Suprapubic skin (tissue), 3 donors: ENCODE measurements at regions not wholly inside any gene's neighbourhood (a gene's known extent, or its start where the extent isn't known, plus 50 kb on each side); places are given as distances from the start of the nearest gene placed in this dataset.

Source experiments
- POLR2A ChIP-seq, 2 donors: fragments of 450-650 bp; IDR thresholded peaks; one replicate each; pipeline ENCODE4 v1.6.1; 2017; ENCODE audit warnings: antibody characterized with exemption in 2 of 2, mild to moderate bottlenecking in 2 of 2, moderate library complexity in 2 of 2
- TF ChIP-seq, protein P1 (sequence below), 2 donors: fragments of 200-600 bp in 1 of 2; fragments of 450-650 bp in 1 of 2; sonication (generic) in 1 of 2; IDR thresholded peaks; one replicate each; pipeline ENCODE4 v1.5.1; 2016 to 2019; ENCODE audit warnings: antibody characterized with exemption in 2 of 2, mild to moderate bottlenecking in 1 of 2, moderate library complexity in 1 of 2

- TF ChIP-seq POLR2A (IDR thresholded peaks at IDR 0.05): no peak
- TF ChIP-seq, protein P1, sequence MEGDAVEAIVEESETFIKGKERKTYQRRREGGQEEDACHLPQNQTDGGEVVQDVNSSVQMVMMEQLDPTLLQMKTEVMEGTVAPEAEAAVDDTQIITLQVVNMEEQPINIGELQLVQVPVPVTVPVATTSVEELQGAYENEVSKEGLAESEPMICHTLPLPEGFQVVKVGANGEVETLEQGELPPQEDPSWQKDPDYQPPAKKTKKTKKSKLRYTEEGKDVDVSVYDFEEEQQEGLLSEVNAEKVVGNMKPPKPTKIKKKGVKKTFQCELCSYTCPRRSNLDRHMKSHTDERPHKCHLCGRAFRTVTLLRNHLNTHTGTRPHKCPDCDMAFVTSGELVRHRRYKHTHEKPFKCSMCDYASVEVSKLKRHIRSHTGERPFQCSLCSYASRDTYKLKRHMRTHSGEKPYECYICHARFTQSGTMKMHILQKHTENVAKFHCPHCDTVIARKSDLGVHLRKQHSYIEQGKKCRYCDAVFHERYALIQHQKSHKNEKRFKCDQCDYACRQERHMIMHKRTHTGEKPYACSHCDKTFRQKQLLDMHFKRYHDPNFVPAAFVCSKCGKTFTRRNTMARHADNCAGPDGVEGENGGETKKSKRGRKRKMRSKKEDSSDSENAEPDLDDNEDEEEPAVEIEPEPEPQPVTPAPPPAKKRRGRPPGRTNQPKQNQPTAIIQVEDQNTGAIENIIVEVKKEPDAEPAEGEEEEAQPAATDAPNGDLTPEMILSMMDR (IDR thresholded peaks at IDR 0.05): no peak
Measured at GRCh38 chr12:127984386-127985055, 282.4 kb upstream of the TMEM132C start.
